GM18505 (cell line): ENCODE measurements at regions not wholly inside any gene's neighbourhood (a gene's known extent, or its start where the extent isn't known, plus 50 kb on each side); places are given as distances from the start of the nearest gene placed in this dataset.

Experiments
- ATAC-seq: cut with Tn5 transposase; IDR thresholded peaks from one replicate; pipeline ENCODE4 v1.9.1; 2021; ENCODE audit not compliant: unreplicated experiment
- POLR2A ChIP-seq: IDR thresholded peaks from 4 replicates; pipeline ENCODE4 v1.6.1; 2011; ENCODE audit warnings: borderline replicate concordance; ENCODE audit not compliant: insufficient read depth, insufficient read length; ENCODE audit errors: extremely low read depth

GRCh38 chr18:51739044-51739666, 541.7 kb upstream of the MEX3C start:
- peak; percentile 94 for ATAC-seq

GRCh38 chr18:51751901-51752300, 554.4 kb upstream of the MEX3C start:
- no peak for TF ChIP-seq POLR2A
- ATAC-seq = no peak

More at GRCh38 chr18:51739044-51739666, 541.7 kb upstream of the MEX3C start:
- TF ChIP-seq POLR2A = no peak

- no peak for ATAC-seq
- TF ChIP-seq POLR2A = no peak
Measured at GRCh38 chr18:51753365-51754057, 556.0 kb upstream of the MEX3C start.

GRCh38 chr18:51754566-51754965, 557.1 kb upstream of the MEX3C start:
- no peak for ATAC-seq
- TF ChIP-seq POLR2A = no peak

GRCh38 chr18:51757255-51757924, 559.9 kb upstream of the MEX3C start:
- ATAC-seq = no peak

GRCh38 chr18:51762373-51762772, 564.9 kb upstream of the MEX3C start:
- no peak for ATAC-seq
- TF ChIP-seq POLR2A = no peak

More at GRCh38 chr18:51757255-51757924, 559.9 kb upstream of the MEX3C start:
- no peak for TF ChIP-seq POLR2A

- ATAC-seq = no peak
- TF ChIP-seq POLR2A = no peak
Measured at GRCh38 chr18:51765606-51766360, 568.3 kb upstream of the MEX3C start.

- ATAC-seq = peak; percentile 84
Measured at GRCh38 chr18:51767293-51767692, 569.8 kb upstream of the MEX3C start.

GRCh38 chr18:51778115-51778514, 561.9 kb upstream of the DCC start:
- TF ChIP-seq POLR2A = no peak
- no peak for ATAC-seq

More at GRCh38 chr18:51767293-51767692, 569.8 kb upstream of the MEX3C start:
- TF ChIP-seq POLR2A = no peak

GRCh38 chr18:51789871-51790270, 550.1 kb upstream of the DCC start:
- TF ChIP-seq POLR2A = no peak

GRCh38 chr18:51801514-51801913, 538.5 kb upstream of the DCC start:
- TF ChIP-seq POLR2A = no peak
- ATAC-seq = no peak

More at GRCh38 chr18:51789871-51790270, 550.1 kb upstream of the DCC start:
- no peak for ATAC-seq

GRCh38 chr18:51802569-51803428, 537.2 kb upstream of the DCC start:
- no peak for TF ChIP-seq POLR2A
- ATAC-seq = no peak

- ATAC-seq = no peak
- TF ChIP-seq POLR2A = no peak
Measured at GRCh38 chr18:51807336-51807735, 532.7 kb upstream of the DCC start.

- no peak for ATAC-seq
- no peak for TF ChIP-seq POLR2A
Measured at GRCh38 chr18:51811883-51812282, 528.1 kb upstream of the DCC start.
